ENCODE measurements at regions not wholly inside any gene's neighbourhood (a gene's known extent, or its start where the extent isn't known, plus 50 kb on each side); places are given as distances from the start of the nearest gene placed in this dataset.

DNA sequence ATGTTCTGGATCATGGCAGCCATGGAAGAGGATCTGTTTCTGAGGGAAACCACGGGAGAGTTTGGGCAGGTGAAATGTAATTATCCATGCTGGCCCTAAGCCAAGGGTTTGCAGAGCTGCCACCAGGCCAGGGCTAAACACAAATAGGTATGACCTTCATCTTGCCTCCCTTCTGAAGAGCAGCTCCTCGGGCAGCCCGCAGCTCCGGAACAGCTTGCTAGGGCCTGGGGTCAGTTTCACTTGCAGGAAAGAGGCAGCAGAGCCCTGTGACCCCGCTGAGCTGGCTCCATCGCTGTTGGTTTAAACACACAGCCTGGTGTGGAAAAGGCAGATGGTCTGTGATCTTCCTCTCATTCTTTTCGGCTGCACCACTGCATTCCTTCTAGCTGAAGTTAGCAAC lies 141.4 kb downstream of the TMEM38B start:
- DNase-seq (ENCODE audit: low read depth), result no peak
- no peak overlapping the region for H3K4me3 ChIP-seq (ENCODE audit: low read length)
- TF ChIP-seq, protein P1, sequence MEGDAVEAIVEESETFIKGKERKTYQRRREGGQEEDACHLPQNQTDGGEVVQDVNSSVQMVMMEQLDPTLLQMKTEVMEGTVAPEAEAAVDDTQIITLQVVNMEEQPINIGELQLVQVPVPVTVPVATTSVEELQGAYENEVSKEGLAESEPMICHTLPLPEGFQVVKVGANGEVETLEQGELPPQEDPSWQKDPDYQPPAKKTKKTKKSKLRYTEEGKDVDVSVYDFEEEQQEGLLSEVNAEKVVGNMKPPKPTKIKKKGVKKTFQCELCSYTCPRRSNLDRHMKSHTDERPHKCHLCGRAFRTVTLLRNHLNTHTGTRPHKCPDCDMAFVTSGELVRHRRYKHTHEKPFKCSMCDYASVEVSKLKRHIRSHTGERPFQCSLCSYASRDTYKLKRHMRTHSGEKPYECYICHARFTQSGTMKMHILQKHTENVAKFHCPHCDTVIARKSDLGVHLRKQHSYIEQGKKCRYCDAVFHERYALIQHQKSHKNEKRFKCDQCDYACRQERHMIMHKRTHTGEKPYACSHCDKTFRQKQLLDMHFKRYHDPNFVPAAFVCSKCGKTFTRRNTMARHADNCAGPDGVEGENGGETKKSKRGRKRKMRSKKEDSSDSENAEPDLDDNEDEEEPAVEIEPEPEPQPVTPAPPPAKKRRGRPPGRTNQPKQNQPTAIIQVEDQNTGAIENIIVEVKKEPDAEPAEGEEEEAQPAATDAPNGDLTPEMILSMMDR (IDR thresholded peaks at IDR 0.05; ENCODE audit: insufficient read depth, low read depth, low read length, missing control alignments), result no peak

DNA sequence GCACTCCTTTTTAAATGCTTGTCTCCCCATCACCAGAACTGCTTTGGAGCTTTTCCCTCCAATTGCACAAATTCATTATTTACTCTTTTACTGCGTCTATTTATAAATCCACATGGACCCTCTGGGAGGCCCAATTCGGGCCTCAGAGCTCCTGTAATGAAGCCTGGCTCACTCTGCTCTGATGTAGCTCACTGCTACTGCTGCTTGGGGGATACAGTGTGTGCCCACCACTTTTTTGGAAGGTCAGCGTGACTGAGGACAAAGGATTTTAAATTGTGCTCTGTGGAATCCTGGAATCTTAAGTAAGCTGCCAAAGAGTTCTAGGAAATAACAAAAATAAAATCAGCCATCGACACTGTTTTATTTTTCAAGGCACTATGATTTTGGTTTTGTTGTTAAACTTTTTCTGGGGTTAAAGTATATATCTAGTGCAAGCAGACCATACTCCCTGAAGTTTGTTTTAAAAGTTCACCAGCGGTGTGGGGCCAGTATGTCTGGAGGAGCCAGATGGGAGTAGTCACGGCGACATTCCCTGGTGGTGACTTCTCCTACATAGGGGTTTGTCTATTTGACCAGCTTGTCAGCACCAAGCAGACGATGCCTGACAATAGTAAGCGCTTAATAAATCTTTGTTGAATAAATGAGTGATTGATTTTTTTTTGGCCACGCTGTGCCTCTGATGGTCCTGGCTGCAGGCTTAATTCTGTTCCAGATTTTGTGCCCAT lies 142.8 kb downstream of the TMEM38B start:
- no peak overlapping the region for H3K4me3 ChIP-seq (ENCODE audit: low read length)
- TF ChIP-seq, protein P1 (IDR thresholded peaks at IDR 0.05; ENCODE audit: insufficient read depth, low read depth, low read length, missing control alignments), result no peak
- no peak for DNase-seq (ENCODE audit: low read depth)

DNA sequence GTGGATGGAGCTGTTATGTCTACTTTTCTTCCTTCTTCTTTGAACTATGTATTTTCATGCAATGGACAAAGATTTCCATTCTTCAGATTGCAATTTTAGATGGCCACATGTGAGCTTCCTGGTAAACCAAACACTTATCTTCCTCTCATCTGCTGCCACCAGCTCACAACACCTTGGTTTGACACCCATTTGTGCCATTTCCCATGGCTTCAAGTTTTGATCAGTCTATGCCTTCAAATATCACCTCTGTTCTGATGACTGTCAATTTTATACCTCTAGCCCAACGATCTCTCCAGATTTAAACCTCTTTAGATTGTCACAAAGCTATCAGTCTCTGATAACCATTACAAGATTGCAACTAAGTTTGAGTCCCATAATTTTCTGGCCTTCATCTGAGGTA lies 147.2 kb downstream of the TMEM38B start:
- no peak for DNase-seq (ENCODE audit: low read depth)
- TF ChIP-seq, protein P1 (IDR thresholded peaks at IDR 0.05; ENCODE audit: insufficient read depth, low read depth, low read length, missing control alignments), result no peak
- H3K4me3 ChIP-seq (ENCODE audit: low read length), result no peak overlapping the region

DNA sequence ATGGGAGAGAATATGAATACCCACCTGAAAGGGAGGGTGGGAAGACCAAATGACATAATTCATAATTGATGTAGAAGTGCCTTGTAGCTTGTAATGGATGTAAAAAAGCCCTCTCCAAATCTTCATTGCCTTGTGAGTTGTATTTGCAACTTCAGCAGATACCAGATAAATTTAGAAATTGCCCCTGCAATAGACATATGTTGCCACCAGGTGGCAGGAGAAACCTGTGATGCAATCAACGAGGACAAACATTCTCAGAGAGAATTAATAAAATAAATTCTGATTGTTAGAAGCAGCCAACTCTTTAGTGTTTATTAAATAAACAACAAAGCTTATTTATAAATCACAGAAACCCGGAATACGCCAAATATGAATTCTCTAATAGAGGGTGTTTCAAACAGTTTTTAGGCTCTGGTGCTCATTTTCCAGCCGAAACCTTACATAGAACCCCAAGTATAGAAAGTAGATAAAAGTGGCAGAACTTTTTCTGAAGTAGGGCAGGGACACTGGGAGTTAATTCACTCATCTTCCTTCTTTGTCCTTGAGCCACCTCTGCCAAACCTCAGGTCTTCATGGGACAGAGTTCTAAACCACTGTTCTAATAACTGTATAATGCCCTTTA lies 147.8 kb downstream of the TMEM38B start:
- DNase-seq (ENCODE audit: low read depth), result peak; percentile 47
- H3K4me3 ChIP-seq (ENCODE audit: low read length), result no peak overlapping the region
- TF ChIP-seq, protein P1 (IDR thresholded peaks at IDR 0.05; ENCODE audit: insufficient read depth, low read depth, low read length, missing control alignments), result peak; percentile 88

DNA sequence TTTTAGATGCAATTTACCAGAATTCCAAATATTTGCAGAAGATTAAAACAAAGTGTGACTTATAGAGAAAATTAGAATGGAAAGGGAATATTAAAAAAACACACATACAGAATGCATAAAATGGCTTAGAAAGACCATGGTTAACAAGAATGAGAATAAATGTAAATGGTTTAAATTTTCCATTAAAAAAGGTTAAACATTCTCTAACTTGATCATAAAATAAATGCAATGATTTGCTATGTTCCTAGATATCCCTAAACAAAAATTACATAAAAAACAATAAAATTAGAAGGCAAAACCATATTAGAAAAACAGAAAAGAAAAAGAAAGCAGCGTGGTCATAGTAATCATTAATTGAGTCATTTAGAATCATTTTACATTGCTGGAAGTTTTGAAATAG lies 152.5 kb downstream of the TMEM38B start:
- TF ChIP-seq, protein P1 (IDR thresholded peaks at IDR 0.05; ENCODE audit: insufficient read depth, low read depth, low read length, missing control alignments), result no peak

DNA sequence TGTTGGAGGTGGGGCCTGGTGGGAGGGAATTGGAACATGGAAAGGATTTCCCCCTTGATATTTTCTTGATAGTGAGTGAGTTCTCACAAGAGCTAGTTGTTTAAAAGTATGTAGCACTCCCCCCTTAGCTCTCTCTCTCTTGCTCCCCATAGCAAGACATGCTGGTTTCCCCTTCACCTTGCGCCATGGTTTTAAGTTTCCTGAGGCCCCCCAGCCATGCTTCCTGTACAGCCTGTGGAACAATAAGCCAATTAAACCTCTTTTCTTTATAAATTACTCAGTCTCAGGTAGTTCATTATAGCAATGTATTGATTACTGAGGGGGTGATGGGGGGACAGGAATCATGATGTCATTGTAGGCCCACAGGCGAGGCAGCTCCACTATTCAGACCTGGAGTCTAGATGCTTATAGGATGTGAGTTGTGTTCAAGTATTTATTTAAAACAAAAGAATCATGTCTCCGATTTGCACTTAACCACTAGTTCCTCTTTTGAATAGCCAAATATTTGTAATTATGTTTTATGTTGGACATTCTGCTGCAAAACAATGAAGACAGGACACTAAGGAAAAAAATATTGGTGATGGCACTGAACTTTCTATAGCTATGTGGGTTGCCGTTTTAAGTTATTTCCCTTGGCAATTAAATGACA lies 156.6 kb downstream of the TMEM38B start:
- DNase-seq (ENCODE audit: low read depth), result no peak
- H3K4me3 ChIP-seq (ENCODE audit: low read length), result no peak overlapping the region
- TF ChIP-seq, protein P1 (IDR thresholded peaks at IDR 0.05; ENCODE audit: insufficient read depth, low read depth, low read length, missing control alignments), result no peak

More for the DNA sequence above, 152.5 kb downstream of the TMEM38B start:
- DNase-seq (ENCODE audit: low read depth), result no peak
- no peak overlapping the region for H3K4me3 ChIP-seq (ENCODE audit: low read length)

Measured in epithelial cell of esophagus (primary cell).